Body of pancreas (tissue), 4 donors: ENCODE measurements at regions not wholly inside any gene's neighbourhood (a gene's known extent, or its start where the extent isn't known, plus 50 kb on each side); places are given as distances from the start of the nearest gene placed in this dataset.
A peak's percentile ranks its signal among the peaks of the same experiment; 100 is the strongest.

Experiments
- ATAC-seq: fragments of 150-250 bp; one replicate; pipeline ENCODE4 v1.9.1; 2016
- DNase-seq, 4 donors: peaks; one replicate each; pipeline ENCODE4 v3.0.0-alpha.2; 2019
- H3K27ac ChIP-seq, 4 donors: fragments of 200-600 bp; sonication (generic); 1 replicate in 3 of 4; 2 replicates in 1 of 4; pipeline versions ENCODE4 v1.5.1 to v1.6.1; 2016 to 2019; ENCODE audit warnings: mild to moderate bottlenecking in 1 of 4, mixed read lengths in 1 of 4, moderate library complexity in 1 of 4
- H3K27me3 ChIP-seq, 2 donors: fragments of 200-600 bp; sonication (generic); one replicate each; pipeline ENCODE4 v1.6.0; 2016; ENCODE audit warnings: mild to moderate bottlenecking in 1 of 2
- H3K36me3 ChIP-seq, 2 donors: fragments of 200-600 bp; sonication (generic); replicated peaks in 1 of 2; 2 replicates each; pipeline ENCODE4 v1.5.1; 2016; ENCODE audit warnings: low read depth in 2 of 2; ENCODE audit not compliant: insufficient read depth in 1 of 2
- H3K4me1 ChIP-seq: fragments of 200-600 bp; sonication (generic); one replicate; pipeline ENCODE4 v1.6.0; 2016
- H3K4me3 ChIP-seq, 2 donors: fragments of 200-600 bp; sonication (generic); 1 replicate in 1 of 2; 2 replicates in 1 of 2; pipeline ENCODE4 v1.5.1; 2016 to 2019
- H3K9me3 ChIP-seq, 3 donors: fragments of 200-600 bp; sonication (generic); 1 replicate in 2 of 3; 2 replicates in 1 of 3; pipeline ENCODE4 v1.5.1; 2016
- CTCF ChIP-seq, 7 experiments: fragments of 450-650 bp in 4 of 7; fragments of 200-600 bp in 3 of 7; sonication (generic) in 3 of 7; IDR thresholded peaks; one replicate each; pipeline ENCODE4 v1.5.1; 2016 to 2019; ENCODE audit warnings: antibody characterized with exemption in 7 of 7
- POLR2A ChIP-seq, 3 donors: fragments of 450-650 bp; IDR thresholded peaks; one replicate each; pipeline ENCODE4 v1.6.1; 2016; ENCODE audit warnings: antibody characterized with exemption in 3 of 3, mild to moderate bottlenecking in 2 of 3
- WGBS, 2 donors: methylation state at CpG; one replicate each; pipeline ENCODE4 v1.1.5; 2017; 5-methylcytosine and 5-hydroxymethylcytosine counted together
- intact Hi-C: fragments of 100-400 bp; cut with DNase I; formaldehyde crosslinking; loops from one replicate; pipeline ENCODE4 v1.15.1; 2023

DNA sequence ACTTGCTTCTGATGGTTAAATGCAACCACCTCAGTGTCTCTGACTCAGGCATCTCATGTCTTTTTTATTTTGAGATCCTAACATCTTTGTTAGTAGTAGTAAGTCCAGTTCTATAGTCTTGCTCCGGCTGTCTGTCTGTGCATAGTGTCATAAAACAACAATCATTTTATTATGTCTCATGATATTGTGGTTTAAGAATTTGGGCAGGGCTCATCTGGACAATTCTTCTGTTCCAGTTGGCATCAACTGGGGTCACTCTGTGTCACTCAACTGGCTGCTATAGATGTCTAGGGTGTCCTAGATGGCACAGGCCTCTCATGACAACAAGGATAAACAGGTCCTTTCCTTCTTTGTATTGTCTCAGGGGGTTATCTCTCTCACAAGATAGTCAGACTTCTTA, 299.6 kb upstream of the ZNF521 start:
- TF ChIP-seq POLR2A (IDR thresholded peaks at IDR 0.05) (no peak), CTCF (IDR thresholded peaks at IDR 0.05) (no peak)
- H3K9me3 ChIP-seq: no peaks in the 10 kb centered on the region
- no peak overlapping the region for H3K27ac ChIP-seq
- H3K4me3 ChIP-seq: no peak overlapping the region
- ATAC-seq (no peak), DNase-seq (no peak)
- no peaks in the 10 kb centered on the region for H3K4me1 ChIP-seq
- intact Hi-C loops: no loop called here
- H3K36me3 ChIP-seq: no peaks in the 10 kb centered on the region
- H3K27me3 ChIP-seq: no peaks in the 10 kb centered on the region
- WGBS, 2 donors: 73 to 91% methylated on average over 1 of the region's 1 CpG

- no peak overlapping the region for H3K4me3 ChIP-seq
- peak in 1 of 4 donors; percentile 5 for DNase-seq
- intact Hi-C loops: no loop called here
- no peaks in the 10 kb centered on the region for H3K36me3 ChIP-seq
- no peak for TF ChIP-seq POLR2A (IDR thresholded peaks at IDR 0.05)
- no peak for TF ChIP-seq CTCF (IDR thresholded peaks at IDR 0.05)
- no peaks in the 10 kb centered on the region for H3K27me3 ChIP-seq
- peak; percentile 24 for ATAC-seq
- no peaks in the 10 kb centered on the region for H3K4me1 ChIP-seq
- no peaks in the 10 kb centered on the region for H3K9me3 ChIP-seq
- H3K27ac ChIP-seq: no peak overlapping the region
- WGBS, 2 donors: 52 to 56% methylated on average over 4 of the region's 4 CpGs
These were observed 298.4 kb upstream of the ZNF521 start for GRCh38 chr18:25650201-25650941.

DNA sequence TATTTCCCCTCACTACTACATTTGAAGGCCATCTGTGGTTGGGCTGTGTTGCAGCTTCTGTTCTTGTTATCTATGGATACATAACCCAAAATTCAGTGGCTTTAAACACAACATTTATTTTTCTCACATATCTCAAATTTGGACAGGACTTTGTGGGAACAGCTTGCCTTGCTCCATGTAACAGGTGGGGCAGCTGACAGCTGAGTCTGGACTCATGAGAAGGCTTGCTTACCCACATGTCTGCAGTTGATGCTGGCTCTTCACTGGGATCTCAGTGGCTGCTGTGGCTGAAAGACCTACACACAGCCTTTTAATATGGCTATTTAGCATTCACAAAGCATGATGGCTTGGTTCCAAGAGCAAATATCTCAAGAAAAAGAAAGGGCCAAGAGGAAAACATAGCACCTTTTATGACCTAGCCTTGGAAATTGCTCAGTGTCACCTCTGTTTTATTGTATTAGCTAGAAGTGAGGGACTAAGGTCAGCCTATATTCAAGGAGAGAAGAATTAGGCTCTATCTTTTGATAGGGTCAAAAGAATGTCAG, 296.8 kb upstream of the ZNF521 start:
- Histone ChIP-seq H3K9me3 (no peaks in the 10 kb centered on the region), H3K27me3 (no peaks in the 10 kb centered on the region), H3K4me3 (no peak overlapping the region), H3K4me1 (no peaks in the 10 kb centered on the region), H3K36me3 (no peaks in the 10 kb centered on the region), H3K27ac (no peak overlapping the region)
- ATAC-seq: no peak
- no peak for TF ChIP-seq CTCF (IDR thresholded peaks at IDR 0.05)
- no peak for TF ChIP-seq POLR2A (IDR thresholded peaks at IDR 0.05)
- intact Hi-C loops: no loop called here
- DNase-seq: no peak

DNA sequence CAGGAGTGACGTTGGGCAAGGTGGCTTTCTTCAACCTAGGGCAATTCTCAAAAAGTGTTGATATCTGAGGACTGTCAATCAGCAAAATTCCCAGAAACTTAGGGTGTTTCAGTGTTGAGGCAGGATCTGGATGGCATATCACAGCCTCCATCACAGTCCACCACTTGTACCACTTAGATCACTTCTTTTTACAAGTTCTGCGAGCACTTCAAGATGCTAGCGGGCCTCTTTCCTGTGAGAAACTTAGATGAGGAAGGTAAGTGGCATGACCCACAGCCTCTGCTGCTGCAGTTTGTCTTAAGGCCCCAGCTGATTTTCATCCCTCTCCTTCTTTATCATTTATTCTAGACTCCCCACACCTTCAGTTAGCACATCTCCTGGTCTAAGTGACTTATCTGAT, 295.4 kb upstream of the ZNF521 start:
- TF ChIP-seq POLR2A (IDR thresholded peaks at IDR 0.05): no peak
- TF ChIP-seq CTCF (IDR thresholded peaks at IDR 0.05): no peak
- WGBS, 2 donors: 63 to 66% methylated on average over 3 of the region's 3 CpGs
- no peaks in the 10 kb centered on the region for H3K27me3 ChIP-seq
- ATAC-seq (no peak), DNase-seq (no peak)
- H3K9me3 ChIP-seq: no peaks in the 10 kb centered on the region
- no peaks in the 10 kb centered on the region for H3K4me1 ChIP-seq
- no peaks in the 10 kb centered on the region for H3K36me3 ChIP-seq
- H3K4me3 ChIP-seq: no peak overlapping the region
- H3K27ac ChIP-seq: no peak overlapping the region
- intact Hi-C loops: no loop called here

DNA sequence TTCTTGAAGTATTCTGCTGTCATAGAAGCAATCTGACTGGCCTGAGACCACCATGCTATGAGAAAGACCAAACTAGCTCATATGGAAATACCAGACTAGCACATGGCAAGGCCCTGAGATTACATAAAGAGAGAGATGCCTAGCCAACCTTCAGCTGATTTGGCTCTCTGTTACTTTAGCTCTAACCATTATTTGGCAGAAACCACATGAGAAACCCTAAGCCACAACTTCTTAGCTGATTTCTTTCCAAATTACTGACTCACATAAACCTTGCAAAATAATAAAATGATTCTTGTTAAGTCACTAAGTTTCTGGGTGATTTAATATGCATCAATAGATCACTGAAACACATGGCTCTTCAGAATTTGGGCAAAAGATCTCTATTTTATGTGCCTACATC, 295.0 kb upstream of the ZNF521 start:
- no peaks in the 10 kb centered on the region for H3K36me3 ChIP-seq
- intact Hi-C loops: no loop called here
- no peak for TF ChIP-seq POLR2A (IDR thresholded peaks at IDR 0.05)
- TF ChIP-seq CTCF (IDR thresholded peaks at IDR 0.05): no peak
- no peaks in the 10 kb centered on the region for H3K4me1 ChIP-seq
- no peaks in the 10 kb centered on the region for H3K9me3 ChIP-seq
- ATAC-seq (no peak), DNase-seq (no peak)
- no peaks in the 10 kb centered on the region for H3K27me3 ChIP-seq
- no peak overlapping the region for H3K4me3 ChIP-seq
- H3K27ac ChIP-seq: no peak overlapping the region
